ENCODE measurements at regions not wholly inside any gene's neighbourhood (a gene's known extent, or its start where the extent isn't known, plus 50 kb on each side); places are given as distances from the start of the nearest gene placed in this dataset.

DNA sequence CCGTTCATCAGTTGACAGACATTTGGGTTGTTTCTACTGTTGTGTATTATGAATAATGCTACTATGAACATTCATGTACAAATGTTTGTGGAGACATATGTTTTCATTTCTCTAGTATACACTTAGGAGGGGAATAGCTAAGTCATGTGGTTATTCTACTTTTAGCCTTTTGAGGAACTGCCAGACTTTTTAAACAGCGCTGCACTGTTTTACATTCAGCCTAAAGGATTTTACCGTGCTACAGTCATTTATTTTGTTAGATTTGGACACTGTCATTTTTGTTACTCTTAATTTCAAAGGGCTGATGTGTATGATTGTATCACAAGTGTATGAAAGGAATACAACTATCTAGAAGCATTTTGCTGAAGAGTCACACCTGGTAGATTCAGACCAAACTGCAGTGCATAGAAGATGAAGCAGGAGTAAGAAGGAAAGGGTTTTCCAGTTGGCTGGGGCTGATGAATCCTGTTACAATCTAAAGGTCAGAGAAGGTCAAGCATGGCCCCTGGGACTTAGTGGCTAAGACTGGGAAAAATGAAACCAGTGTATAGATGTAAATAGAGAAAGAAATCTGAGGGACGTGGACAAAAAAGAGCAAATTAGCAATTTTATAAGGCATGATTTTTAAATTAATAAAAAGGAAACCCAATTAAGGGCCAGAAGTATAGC is 509.7 kb downstream of the PSAT1 start:
- DNase-seq (ENCODE audit: low spot score): no peak

DNA sequence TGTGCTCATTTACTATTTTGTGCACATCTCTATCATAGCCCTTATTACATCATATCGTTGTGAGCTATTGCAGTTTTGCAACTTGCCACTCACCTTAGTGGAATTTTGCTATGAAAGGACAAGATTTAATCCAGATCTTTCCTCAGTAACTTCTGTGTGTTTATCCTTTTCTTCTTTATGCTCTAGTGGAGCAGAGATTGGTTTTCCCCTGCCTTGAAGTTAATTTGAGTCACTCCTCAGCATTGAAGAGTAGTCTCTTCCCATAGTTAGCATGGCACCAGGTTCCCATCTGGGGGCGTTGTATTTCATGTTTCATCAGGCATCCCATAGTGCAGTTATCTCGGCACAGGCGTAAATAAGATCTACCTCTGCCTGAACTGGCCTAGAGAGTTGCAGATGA is 510.4 kb downstream of the PSAT1 start:
- DNase-seq (ENCODE audit: low spot score): no peak

- DNase-seq (ENCODE audit: low spot score): no peak
Measured at GRCh38 chr9:78808048-78808447, 511.1 kb downstream of the PSAT1 start.

- DNase-seq (ENCODE audit: low spot score): no peak
Measured at GRCh38 chr9:78811622-78812276, 514.8 kb downstream of the PSAT1 start.

DNA sequence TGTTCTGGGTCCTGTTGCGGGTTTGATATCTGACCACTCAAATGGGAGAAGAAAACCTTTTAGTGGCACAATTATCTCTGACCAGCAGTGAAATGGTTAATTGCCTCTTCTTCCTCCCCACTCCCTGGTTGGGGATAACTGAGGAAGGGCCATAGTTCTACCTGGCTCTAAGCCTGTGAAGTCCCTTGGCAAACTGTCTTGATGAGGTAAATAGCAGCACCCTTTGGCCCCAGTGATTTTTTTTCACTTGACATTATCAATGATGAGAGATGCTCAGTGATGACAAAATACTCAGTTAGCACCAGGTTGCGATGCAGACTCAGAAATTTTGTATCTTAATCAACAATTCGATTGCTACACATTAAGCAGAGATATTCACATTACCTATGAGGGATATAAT is 515.7 kb downstream of the PSAT1 start:
- no peak for DNase-seq (ENCODE audit: low spot score)

GRCh38 chr9:78813602-78814180 is 516.8 kb downstream of the PSAT1 start:
- DNase-seq (ENCODE audit: low spot score): no peak

GRCh38 chr9:78821126-78821822 is 524.3 kb downstream of the PSAT1 start:
- no peak for DNase-seq (ENCODE audit: low spot score)

GRCh38 chr9:78826527-78826926 is 529.6 kb downstream of the PSAT1 start:
- DNase-seq (ENCODE audit: low spot score): no peak

GRCh38 chr9:78828521-78828920 is 531.6 kb downstream of the PSAT1 start:
- DNase-seq (ENCODE audit: low spot score): no peak

GRCh38 chr9:78830301-78830700 is 533.4 kb downstream of the PSAT1 start:
- DNase-seq (ENCODE audit: low spot score): no peak

DNA sequence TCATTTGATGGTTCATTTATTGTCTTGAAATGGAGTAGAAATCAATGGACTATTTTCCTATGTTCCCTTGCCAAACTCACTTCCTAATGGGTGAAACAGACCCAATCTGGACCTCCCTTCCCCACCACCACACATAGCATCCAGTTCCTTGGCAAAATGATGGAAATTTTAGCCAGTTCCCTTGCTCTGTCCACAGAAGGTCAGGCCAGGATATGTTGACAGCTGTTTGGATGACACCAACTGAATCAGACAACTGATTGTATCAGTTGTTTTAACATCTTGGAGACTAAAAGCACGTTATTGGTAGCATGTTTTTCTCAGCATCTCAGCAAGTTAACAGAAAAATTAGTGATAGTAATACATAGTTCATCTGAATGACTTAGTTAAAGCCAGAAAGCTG is 534.8 kb downstream of the PSAT1 start:
- no peak for DNase-seq (ENCODE audit: low spot score)

DNA sequence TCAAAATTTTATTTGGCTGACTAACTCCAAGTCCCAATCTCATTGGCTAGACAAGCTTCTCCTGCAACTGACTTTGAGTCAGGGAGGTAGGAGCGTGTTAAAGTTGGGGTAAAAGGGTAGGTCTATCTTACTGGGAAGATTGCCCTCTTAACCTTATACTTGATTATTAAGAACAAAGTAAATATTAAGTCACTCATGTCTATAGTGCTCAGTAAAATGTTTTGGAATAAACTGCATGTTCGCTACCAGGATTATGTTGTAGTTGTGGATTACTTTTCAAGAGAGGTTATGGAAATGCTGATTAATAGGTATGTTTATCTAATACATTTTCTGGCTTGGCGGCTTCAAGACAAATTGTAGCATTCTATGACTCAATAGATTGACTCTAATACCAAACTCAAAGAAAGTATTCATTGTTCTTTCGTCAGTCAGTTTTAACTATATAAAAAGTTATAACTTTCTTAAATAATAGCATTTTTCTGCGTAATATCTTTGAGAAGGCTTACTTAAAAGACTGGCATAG is 539.1 kb downstream of the PSAT1 start:
- DNase-seq (ENCODE audit: low spot score): no peak

- DNase-seq (ENCODE audit: low spot score): no peak
Measured at GRCh38 chr9:78839252-78839651, 542.3 kb downstream of the PSAT1 start.

DNA sequence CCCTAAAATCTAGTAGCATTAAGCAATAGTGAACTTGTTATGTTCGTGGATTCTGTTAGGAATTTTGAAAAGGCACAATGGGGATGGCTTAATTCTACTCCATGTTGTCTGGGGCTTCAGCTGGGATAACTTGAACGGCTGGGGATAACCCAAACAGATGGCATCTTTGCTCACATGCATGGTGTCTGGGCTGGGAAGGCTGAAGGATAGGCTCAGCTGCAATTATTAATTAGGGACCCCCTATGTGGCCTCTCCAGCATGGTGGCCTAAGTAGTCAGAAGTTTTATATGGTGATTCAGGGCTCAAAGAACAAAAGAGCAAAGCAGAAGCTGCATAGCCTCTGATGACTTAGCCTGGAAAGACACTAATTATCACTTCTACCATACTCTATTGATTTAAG is 551.1 kb downstream of the PSAT1 start:
- DNase-seq (ENCODE audit: low spot score): no peak

- no peak for DNase-seq (ENCODE audit: low spot score)
Measured at GRCh38 chr9:78856144-78856543, 559.2 kb downstream of the PSAT1 start.

DNA sequence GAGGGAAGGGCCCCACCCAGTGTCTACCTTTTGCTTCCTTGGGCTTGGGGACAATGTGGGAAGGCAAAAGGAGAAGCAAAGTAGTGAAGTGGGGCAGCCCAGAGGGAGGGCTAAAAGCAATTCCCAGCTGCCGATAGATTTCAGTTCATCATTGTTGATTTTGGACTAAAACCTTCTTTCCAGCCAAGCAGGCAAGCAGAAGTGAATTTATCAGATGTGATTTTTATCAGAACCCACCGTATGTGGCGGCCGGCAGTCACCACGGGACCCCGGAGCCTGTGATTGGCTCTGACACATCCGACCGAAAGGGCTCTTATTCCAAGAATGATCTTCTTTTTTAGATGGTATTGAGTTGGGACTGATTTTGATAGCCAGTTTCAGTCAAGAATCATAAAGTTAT is 559.9 kb downstream of the PSAT1 start:
- DNase-seq (ENCODE audit: low spot score): no peak

- DNase-seq (ENCODE audit: low spot score): no peak
Measured at GRCh38 chr9:78857373-78858225, 560.7 kb downstream of the PSAT1 start.

- no peak for DNase-seq (ENCODE audit: low spot score)
Measured at GRCh38 chr9:78858266-78858665, 561.3 kb downstream of the PSAT1 start.

GRCh38 chr9:78860801-78861475 is 564.0 kb downstream of the PSAT1 start:
- no peak for DNase-seq (ENCODE audit: low spot score)

GRCh38 chr9:78863531-78863930 is 566.6 kb downstream of the PSAT1 start:
- DNase-seq (ENCODE audit: low spot score): no peak

DNA sequence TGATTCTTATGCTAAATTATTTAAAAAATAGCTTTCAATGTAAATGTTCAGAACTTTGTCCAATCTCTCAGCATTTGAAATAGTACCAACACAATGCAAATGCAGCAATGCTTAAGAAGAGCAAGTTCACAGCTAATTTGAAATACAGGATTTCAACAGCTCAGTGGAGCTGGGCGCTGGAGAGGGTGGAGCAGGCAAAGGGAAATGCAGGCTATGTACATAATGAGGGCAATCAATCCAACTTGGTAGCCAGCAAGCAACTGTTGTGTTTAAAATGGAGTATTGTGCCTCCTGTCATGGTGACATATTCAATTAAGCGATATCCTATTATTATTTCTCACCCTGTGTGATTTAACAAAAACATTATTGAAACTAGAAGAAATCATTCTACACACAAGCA is 568.8 kb downstream of the PSAT1 start:
- no peak for DNase-seq (ENCODE audit: low spot score)

All from left forelimb (tissue), 1 donor.